HCT116 (cell line): ENCODE measurements at regions not wholly inside any gene's neighbourhood (a gene's known extent, or its start where the extent isn't known, plus 50 kb on each side); places are given as distances from the start of the nearest gene placed in this dataset.

ENCODE experiments used
- ATAC-seq: fragments of 200-7000 bp; cut with Tn5 transposase; 2 replicates; pipeline ENCODE4 v1.9.1; 2020; ENCODE audit warnings: mild to moderate bottlenecking, moderate library complexity
- BruUV-seq: library from RNA; stranded (reverse); fragments of 400-500 nt; replicated peaks from 2 replicates; lab custom pipeline; 2021; lab: Mats Ljungman, UMichigan
- CTCF ChIA-PET: fragments of 300-600 bp; sonication (Branson Sonifier 250); formaldehyde crosslinking; loops from one replicate; lab custom pipeline; 2021; ENCODE audit warnings: antibody characterized with exemption; lab: Charles Lee
- POLR2A ChIA-PET: fragments of 300-600, 350-600 bp; sonication (Branson Sonifier 250); formaldehyde crosslinking; loops from one replicate; lab custom pipeline; 2021; ENCODE audit warnings: antibody characterized with exemption; lab: Charles Lee
- RAD21 ChIA-PET, 2 experiments: fragments of 300-600 bp; sonication (Branson Sonifier 250); formaldehyde crosslinking; loops; one replicate each; lab custom pipeline; 2023; ENCODE audit warnings: low total read pairs in 2 of 2; ENCODE audit not compliant: uncharacterized antibody in 2 of 2, unreplicated experiment in 2 of 2, low non-redundant PET in 1 of 2; lab: Charles Lee
- DNase-seq: peaks from one replicate; pipeline ENCODE4 v3.0.0-alpha.2; 2010; ENCODE audit warnings: low read depth, low spot score
- H2AFZ ChIP-seq: fragments of 200-600 bp; shearing (Covaris generic), sonication (generic); 2 replicates; pipeline ENCODE4 v1.6.1; 2017; ENCODE audit warnings: low read depth, mixed run types, mixed read lengths, antibody characterized with exemption, low read length; ENCODE audit not compliant: poor library complexity, severe bottlenecking
- H3K27ac ChIP-seq: 2 replicates; pipeline ENCODE4 v1.5.1; 2012; ENCODE audit warnings: low read depth, low read length
- H3K27me3 ChIP-seq: fragments of 200-600 bp; sonication (generic); 2 replicates; pipeline ENCODE4 v1.6.1; 2016; ENCODE audit warnings: mixed run types, low read length, mixed read lengths; ENCODE audit not compliant: insufficient read depth
- H3K36me3 ChIP-seq, 2 experiments: fragments of 200-500 bp in 1 of 2; fragments of 200-600 bp in 1 of 2; sonication (Bioruptor generic) in 1 of 2; sonication (generic) in 1 of 2; 2 replicates each; pipeline versions ENCODE4 v1.5.1 to v1.6.1; 2014 to 2016; ENCODE audit warnings: low read length in 2 of 2, inconsistent platforms in 1 of 2, mixed read lengths in 1 of 2, mixed run types in 1 of 2; ENCODE audit not compliant: insufficient read depth in 2 of 2, control insufficient read depth in 1 of 2
- H3K4me1 ChIP-seq, 2 experiments: fragments of 200-600 bp in 1 of 2; sonication (generic) in 1 of 2; 2 replicates each; pipeline versions ENCODE4 v1.5.1 to v1.6.1; 2012 to 2017; ENCODE audit warnings: low read length in 2 of 2, inconsistent platforms in 1 of 2, mild to moderate bottlenecking in 1 of 2, mixed read lengths in 1 of 2, mixed run types in 1 of 2, moderate library complexity in 1 of 2; ENCODE audit not compliant: insufficient read depth in 2 of 2, control insufficient read depth in 1 of 2
- H3K4me2 ChIP-seq: fragments of 200-600 bp; sonication (generic); 2 replicates; pipeline ENCODE4 v1.6.1; 2017; ENCODE audit warnings: mixed run types, low read length, mixed read lengths
- H3K4me3 ChIP-seq, 2 experiments: fragments of 200-600 bp in 1 of 2; sonication (generic) in 1 of 2; replicated peaks in 1 of 2; 2 replicates each; pipeline ENCODE4 v1.5.1; 2011 to 2016; ENCODE audit warnings: low read length in 2 of 2, control low read depth in 1 of 2, low read depth in 1 of 2, mild to moderate bottlenecking in 1 of 2, mixed read lengths in 1 of 2, mixed run types in 1 of 2
- H3K79me2 ChIP-seq: fragments of 200-600 bp; sonication (generic); 2 replicates; pipeline ENCODE4 v1.6.1; 2017; ENCODE audit warnings: mild to moderate bottlenecking, mixed run types, low read length, moderate library complexity, mixed read lengths; ENCODE audit not compliant: insufficient read depth
- H3K9ac ChIP-seq: fragments of 200-600 bp; sonication (generic); 2 replicates; pipeline ENCODE4 v1.6.1; 2016; ENCODE audit warnings: low read length, mixed read lengths
- H3K9me2 ChIP-seq: fragments of 200-600 bp; sonication (generic), shearing (Covaris generic); 2 replicates; pipeline ENCODE4 v1.6.1; 2017; ENCODE audit warnings: mixed run types, mild to moderate bottlenecking, moderate library complexity; ENCODE audit not compliant: insufficient read depth
- H3K9me3 ChIP-seq, 2 experiments: fragments of 200-500 bp in 1 of 2; fragments of 200-600 bp in 1 of 2; sonication (Bioruptor generic) in 1 of 2; sonication (generic) in 1 of 2; 2 replicates each; pipeline ENCODE4 v1.6.1; 2014 to 2017; ENCODE audit warnings: low read length in 2 of 2, mixed read lengths in 2 of 2, inconsistent platforms in 1 of 2, low read depth in 1 of 2, mild to moderate bottlenecking in 1 of 2, mixed run types in 1 of 2, moderate library complexity in 1 of 2; ENCODE audit not compliant: control insufficient read depth in 1 of 2, insufficient read depth in 1 of 2
- H4K20me1 ChIP-seq: fragments of 200-600 bp; sonication (generic), shearing (Covaris generic); 2 replicates; pipeline ENCODE4 v1.6.1; 2017; ENCODE audit warnings: mixed run types, mild to moderate bottlenecking, moderate library complexity; ENCODE audit not compliant: insufficient read depth
- EGR1 ChIP-seq: IDR thresholded peaks from 2 replicates; pipeline ENCODE4 v1.6.1; 2012; ENCODE audit warnings: low read depth
- ELF1 ChIP-seq: IDR thresholded peaks from 2 replicates; pipeline ENCODE4 v1.6.1; 2012; ENCODE audit warnings: low read depth, borderline replicate concordance
- EZH2 ChIP-seq: fragments of 200-600 bp; sonication (generic); IDR thresholded peaks from 2 replicates; pipeline ENCODE4 v1.6.1; 2017; ENCODE audit warnings: antibody characterized with exemption, mixed run types
- EZH2phosphoT487 ChIP-seq: fragments of 200-600 bp; IDR thresholded peaks from 2 replicates; pipeline ENCODE4 v1.6.1; 2018; ENCODE audit warnings: antibody characterized with exemption, borderline replicate concordance
- FOSL1 ChIP-seq: IDR thresholded peaks from 2 replicates; pipeline ENCODE4 v1.6.1; 2012; ENCODE audit warnings: low read depth
- JUND ChIP-seq: IDR thresholded peaks from 2 replicates; pipeline ENCODE4 v1.6.1; 2012
- POLR2A ChIP-seq: IDR thresholded peaks from 2 replicates; pipeline ENCODE4 v1.7.0; 2011; ENCODE audit warnings: borderline replicate concordance; ENCODE audit not compliant: insufficient read depth, insufficient read length; ENCODE audit errors: extremely low read depth
- POLR2AphosphoS5 ChIP-seq: IDR thresholded peaks from 2 replicates; pipeline ENCODE4 v1.6.1; 2011; ENCODE audit warnings: mild to moderate bottlenecking, low read depth, low read length, moderate library complexity
- RAD21 ChIP-seq: IDR thresholded peaks from 2 replicates; pipeline ENCODE4 v1.6.1; 2012; ENCODE audit warnings: low read depth, mild to moderate bottlenecking
- SIN3A ChIP-seq: IDR thresholded peaks from 2 replicates; pipeline ENCODE4 v1.6.1; 2012; ENCODE audit warnings: low read depth
- SP1 ChIP-seq: IDR thresholded peaks from 2 replicates; pipeline ENCODE4 v1.6.1; 2012; ENCODE audit warnings: low read depth
- SRF ChIP-seq: IDR thresholded peaks from 2 replicates; pipeline ENCODE4 v1.6.1; 2012; ENCODE audit warnings: low read depth
- TCF7L2 ChIP-seq: IDR thresholded peaks from 2 replicates; pipeline ENCODE4 v1.7.0; 2011; ENCODE audit warnings: borderline replicate concordance, inconsistent platforms; ENCODE audit not compliant: insufficient read depth, insufficient read length; ENCODE audit errors: extremely low read depth
- YY1 ChIP-seq: IDR thresholded peaks from 2 replicates; pipeline ENCODE4 v1.6.1; 2011; ENCODE audit warnings: low read length, low read depth, moderate library complexity, mild to moderate bottlenecking; ENCODE audit not compliant: insufficient replicate concordance; ENCODE audit errors: extremely low read depth
- ZFX ChIP-seq: fragments of 450-650 bp; IDR thresholded peaks from 2 replicates; pipeline ENCODE4 v1.6.1; 2017
- ZNF274 ChIP-seq: fragments of 200-500 bp; sonication (Bioruptor generic); IDR thresholded peaks from 2 replicates; pipeline ENCODE4 v1.6.1; 2014; ENCODE audit warnings: mild to moderate bottlenecking, low read depth, low read length, inconsistent platforms
- intact Hi-C: fragments of 100-400 bp; cut with micrococcal nuclease; formaldehyde crosslinking; loops from 2 replicates; pipeline ENCODE4 v1.10.0; 2022
- TF ChIP-seq, protein P1 (sequence below): IDR thresholded peaks from 2 replicates; pipeline ENCODE4 v1.6.1; 2012
- TF ChIP-seq, protein P2 (sequence below), 3 experiments: fragments of 200-600 bp in 1 of 3; sonication (generic) in 1 of 3; IDR thresholded peaks in 2 of 3; conservative IDR thresholded peaks in 1 of 3; 2 replicates each; pipeline ENCODE4 v1.5.1; 2012 to 2017; ENCODE audit warnings: low read depth in 2 of 3, low read length in 2 of 3, antibody characterized with exemption in 1 of 3, borderline replicate concordance in 1 of 3, control low read depth in 1 of 3, mild to moderate bottlenecking in 1 of 3, mixed read lengths in 1 of 3, mixed run types in 1 of 3, moderate library complexity in 1 of 3; ENCODE audit not compliant: insufficient read depth in 1 of 3
- TF ChIP-seq, protein P3 (sequence below): IDR thresholded peaks from 2 replicates; pipeline ENCODE4 v1.6.1; 2011; ENCODE audit warnings: mild to moderate bottlenecking, low read length, moderate library complexity; ENCODE audit not compliant: insufficient replicate concordance; ENCODE audit errors: extremely low read depth

DNA sequence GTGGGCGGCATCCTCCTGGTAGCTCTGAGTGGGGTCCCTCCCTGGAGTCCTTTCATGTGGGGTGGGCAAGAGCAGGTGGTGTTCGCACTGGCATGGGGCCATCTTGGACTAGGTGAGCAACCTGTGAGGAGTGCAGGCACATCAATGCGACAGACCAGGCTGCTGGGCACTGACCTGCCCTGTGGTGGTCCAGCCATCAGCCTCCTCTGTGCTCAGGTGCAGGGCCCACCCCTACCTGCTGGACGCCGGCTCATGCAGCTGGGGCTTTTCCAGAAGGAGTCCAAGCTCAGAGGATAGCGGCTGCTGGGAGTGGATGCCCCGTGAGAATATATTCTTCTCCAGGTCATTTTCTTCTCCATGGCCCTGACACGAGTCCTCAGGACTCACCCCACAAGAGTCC lies 424.4 kb downstream of the GLRX3 start:
- H3K36me3 ChIP-seq, result no peaks in the 10 kb centered on the region
- H3K27ac ChIP-seq, result no peak overlapping the region
- ChIA-PET CTCF (no interaction called here), RAD21 (no interaction called here), POLR2A (no interaction called here)
- intact Hi-C loops, result no loop called here
- no peaks in the 10 kb centered on the region for H3K79me2 ChIP-seq
- H3K4me1 ChIP-seq, result no peaks in the 10 kb centered on the region
- H2AFZ ChIP-seq, result no peak overlapping the region
- H3K9ac ChIP-seq, result no peak overlapping the region
- no peaks in the 10 kb centered on the region for H3K9me3 ChIP-seq
- H3K27me3 ChIP-seq, result no peaks in the 10 kb centered on the region
- TF ChIP-seq, protein P1, sequence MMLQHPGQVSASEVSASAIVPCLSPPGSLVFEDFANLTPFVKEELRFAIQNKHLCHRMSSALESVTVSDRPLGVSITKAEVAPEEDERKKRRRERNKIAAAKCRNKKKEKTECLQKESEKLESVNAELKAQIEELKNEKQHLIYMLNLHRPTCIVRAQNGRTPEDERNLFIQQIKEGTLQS, result no peak
- TF ChIP-seq TCF7L2 (no peak), EZH2 (no peak), POLR2AphosphoS5 (no peak), POLR2A (no peak), RAD21 (no peak), ELF1 (no peak), ZFX (no peak), SP1 (no peak)
- TF ChIP-seq, protein P2, sequence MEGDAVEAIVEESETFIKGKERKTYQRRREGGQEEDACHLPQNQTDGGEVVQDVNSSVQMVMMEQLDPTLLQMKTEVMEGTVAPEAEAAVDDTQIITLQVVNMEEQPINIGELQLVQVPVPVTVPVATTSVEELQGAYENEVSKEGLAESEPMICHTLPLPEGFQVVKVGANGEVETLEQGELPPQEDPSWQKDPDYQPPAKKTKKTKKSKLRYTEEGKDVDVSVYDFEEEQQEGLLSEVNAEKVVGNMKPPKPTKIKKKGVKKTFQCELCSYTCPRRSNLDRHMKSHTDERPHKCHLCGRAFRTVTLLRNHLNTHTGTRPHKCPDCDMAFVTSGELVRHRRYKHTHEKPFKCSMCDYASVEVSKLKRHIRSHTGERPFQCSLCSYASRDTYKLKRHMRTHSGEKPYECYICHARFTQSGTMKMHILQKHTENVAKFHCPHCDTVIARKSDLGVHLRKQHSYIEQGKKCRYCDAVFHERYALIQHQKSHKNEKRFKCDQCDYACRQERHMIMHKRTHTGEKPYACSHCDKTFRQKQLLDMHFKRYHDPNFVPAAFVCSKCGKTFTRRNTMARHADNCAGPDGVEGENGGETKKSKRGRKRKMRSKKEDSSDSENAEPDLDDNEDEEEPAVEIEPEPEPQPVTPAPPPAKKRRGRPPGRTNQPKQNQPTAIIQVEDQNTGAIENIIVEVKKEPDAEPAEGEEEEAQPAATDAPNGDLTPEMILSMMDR (IDR thresholded peaks at IDR 0.05 in 2 of 3, conservative IDR thresholded peaks at IDR 0.05 in 1 of 3; ENCODE audit: borderline replicate concordance in 1 of 3, insufficient read depth in 1 of 3, low read depth in 2 of 3, low read length in 2 of 3), result no peak
- ATAC-seq, result no peak
- no peaks in the 10 kb centered on the region for H3K9me2 ChIP-seq
- H4K20me1 ChIP-seq, result no peaks in the 10 kb centered on the region
- no peak for DNase-seq
- H3K4me3 ChIP-seq, result no peak overlapping the region
- no peak overlapping the region for H3K4me2 ChIP-seq
- no TSS peak for BruUV-seq

DNA sequence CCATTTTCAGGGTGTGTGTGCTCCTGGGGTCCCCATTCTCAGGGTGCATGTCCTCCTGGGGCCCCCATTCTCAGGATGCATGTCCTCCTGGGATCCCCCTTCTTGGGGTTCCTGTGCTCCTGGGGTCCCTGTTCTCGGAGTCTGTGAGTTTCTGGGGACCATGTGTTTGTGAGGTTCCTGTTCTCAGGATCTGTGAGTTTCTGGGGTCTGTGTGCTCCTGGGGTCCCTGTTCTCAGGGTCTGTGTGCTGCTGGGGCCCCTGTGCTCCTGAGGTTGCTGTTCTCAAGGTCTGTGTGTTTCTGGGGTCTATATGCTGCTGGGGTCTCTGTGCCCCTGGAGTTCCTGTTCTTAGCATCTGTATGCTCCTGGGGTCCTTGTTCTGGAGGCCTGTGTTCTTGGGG lies 425.5 kb downstream of the GLRX3 start:
- H3K4me1 ChIP-seq, result no peaks in the 10 kb centered on the region
- no peak overlapping the region for H3K27ac ChIP-seq
- no peaks in the 10 kb centered on the region for H3K79me2 ChIP-seq
- CTCF ChIA-PET, result no interaction called here
- H3K4me3 ChIP-seq, result no peak overlapping the region
- H3K36me3 ChIP-seq, result no peaks in the 10 kb centered on the region
- ATAC-seq (no peak), DNase-seq (no peak)
- POLR2A ChIA-PET, result no interaction called here
- RAD21 ChIA-PET, result no interaction called here
- H3K9me3 ChIP-seq, result no peaks in the 10 kb centered on the region
- H3K4me2 ChIP-seq, result no peak overlapping the region
- BruUV-seq, result no TSS peak
- H3K27me3 ChIP-seq, result no peaks in the 10 kb centered on the region
- H4K20me1 ChIP-seq, result no peaks in the 10 kb centered on the region
- intact Hi-C loops, result no loop called here
- H3K9ac ChIP-seq, result no peak overlapping the region
- no peak overlapping the region for H2AFZ ChIP-seq
- H3K9me2 ChIP-seq, result no peaks in the 10 kb centered on the region
- TF ChIP-seq JUND (no peak), EZH2phosphoT487 (no peak), RAD21 (no peak), EZH2 (no peak), YY1 (no peak), SRF (no peak), SP1 (no peak), SIN3A (no peak), EGR1 (no peak), FOSL1 (no peak), ZFX (no peak), ZNF274 (no peak)
- TF ChIP-seq, protein P3, sequence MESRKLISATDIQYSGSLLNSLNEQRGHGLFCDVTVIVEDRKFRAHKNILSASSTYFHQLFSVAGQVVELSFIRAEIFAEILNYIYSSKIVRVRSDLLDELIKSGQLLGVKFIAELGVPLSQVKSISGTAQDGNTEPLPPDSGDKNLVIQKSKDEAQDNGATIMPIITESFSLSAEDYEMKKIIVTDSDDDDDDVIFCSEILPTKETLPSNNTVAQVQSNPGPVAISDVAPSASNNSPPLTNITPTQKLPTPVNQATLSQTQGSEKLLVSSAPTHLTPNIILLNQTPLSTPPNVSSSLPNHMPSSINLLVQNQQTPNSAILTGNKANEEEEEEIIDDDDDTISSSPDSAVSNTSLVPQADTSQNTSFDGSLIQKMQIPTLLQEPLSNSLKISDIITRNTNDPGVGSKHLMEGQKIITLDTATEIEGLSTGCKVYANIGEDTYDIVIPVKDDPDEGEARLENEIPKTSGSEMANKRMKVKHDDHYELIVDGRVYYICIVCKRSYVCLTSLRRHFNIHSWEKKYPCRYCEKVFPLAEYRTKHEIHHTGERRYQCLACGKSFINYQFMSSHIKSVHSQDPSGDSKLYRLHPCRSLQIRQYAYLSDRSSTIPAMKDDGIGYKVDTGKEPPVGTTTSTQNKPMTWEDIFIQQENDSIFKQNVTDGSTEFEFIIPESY, result no peak
- TF ChIP-seq, protein P1, result no peak
